ENCODE measurements at regions not wholly inside any gene's neighbourhood (a gene's known extent, or its start where the extent isn't known, plus 50 kb on each side); places are given as distances from the start of the nearest gene placed in this dataset.

- DNase-seq = no peak
- in situ Hi-C loops (cut with HindIII; ENCODE audit: low pct_ligation_motif_present, low sequenced_read_pairs) = no loop called here
- no peaks in the 10 kb centered on the region for H3K27me3 ChIP-seq (replicated peaks)
- no peak overlapping the region for H3K4me3 ChIP-seq (ENCODE audit: low read depth, low read length)
- TF ChIP-seq CTCF (IDR thresholded peaks at IDR 0.05; ENCODE audit: low read depth, low read length, missing control alignments) = no peak
- H3K36me3 ChIP-seq (replicated peaks) = no peaks in the 10 kb centered on the region
- H3K27ac ChIP-seq = no peak overlapping the region
Observed at GRCh38 chr12:84619053-84619571, 293.5 kb downstream of the SLC6A15 start.

GRCh38 chr12:84607170-84607819 is 305.3 kb downstream of the SLC6A15 start:
- DNase-seq = no peak
- no peak for TF ChIP-seq CTCF (IDR thresholded peaks at IDR 0.05; ENCODE audit: low read depth, low read length, missing control alignments)
- H3K27ac ChIP-seq = no peak overlapping the region
- H3K4me3 ChIP-seq (ENCODE audit: low read depth, low read length) = no peak overlapping the region
- no peaks in the 10 kb centered on the region for H3K36me3 ChIP-seq (replicated peaks)
- no peaks in the 10 kb centered on the region for H3K27me3 ChIP-seq (replicated peaks)
- in situ Hi-C loops (cut with HindIII; ENCODE audit: low pct_ligation_motif_present, low sequenced_read_pairs) = no loop called here

- no peak for DNase-seq
- no peak for TF ChIP-seq CTCF (IDR thresholded peaks at IDR 0.05; ENCODE audit: low read depth, low read length, missing control alignments)
- in situ Hi-C loops (cut with HindIII; ENCODE audit: low pct_ligation_motif_present, low sequenced_read_pairs) = no loop called here
Observed at GRCh38 chr12:84605983-84606382, 306.6 kb downstream of the SLC6A15 start.

GRCh38 chr12:84604551-84604950 is 308.0 kb downstream of the SLC6A15 start:
- no peak for TF ChIP-seq CTCF (IDR thresholded peaks at IDR 0.05; ENCODE audit: low read depth, low read length, missing control alignments)
- Histone ChIP-seq H3K27ac (no peak overlapping the region), H3K27me3 (replicated peaks) (no peaks in the 10 kb centered on the region), H3K36me3 (replicated peaks) (no peaks in the 10 kb centered on the region), H3K4me3 (ENCODE audit: low read depth, low read length) (no peak overlapping the region)
- no peak for DNase-seq
- in situ Hi-C loops (cut with HindIII; ENCODE audit: low pct_ligation_motif_present, low sequenced_read_pairs) = no loop called here

More at GRCh38 chr12:84605983-84606382, 306.6 kb downstream of the SLC6A15 start:
- Histone ChIP-seq H3K36me3 (replicated peaks) (no peaks in the 10 kb centered on the region), H3K27ac (no peak overlapping the region), H3K27me3 (replicated peaks) (no peaks in the 10 kb centered on the region), H3K4me3 (ENCODE audit: low read depth, low read length) (no peak overlapping the region)

- in situ Hi-C loops (cut with HindIII; ENCODE audit: low pct_ligation_motif_present, low sequenced_read_pairs) = no loop called here
- no peak for TF ChIP-seq CTCF (IDR thresholded peaks at IDR 0.05; ENCODE audit: low read depth, low read length, missing control alignments)
Observed at GRCh38 chr12:84603484-84604248, 308.9 kb downstream of the SLC6A15 start.

More at GRCh38 chr12:84603484-84604248, 308.9 kb downstream of the SLC6A15 start:
- no peak for DNase-seq
- Histone ChIP-seq H3K4me3 (ENCODE audit: low read depth, low read length) (no peak overlapping the region), H3K36me3 (replicated peaks) (no peaks in the 10 kb centered on the region), H3K27ac (no peak overlapping the region), H3K27me3 (replicated peaks) (no peaks in the 10 kb centered on the region)
